ENCODE measurements at regions not wholly inside any gene's neighbourhood (a gene's known extent, or its start where the extent isn't known, plus 50 kb on each side); places are given as distances from the start of the nearest gene placed in this dataset.

GRCh38 chr2:235170016-235170415, 218.2 kb downstream of the SH3BP4 start:
- no peak for DNase-seq (ENCODE audit: low read depth)

GRCh38 chr2:235170536-235171521, 219.0 kb downstream of the SH3BP4 start:
- DNase-seq (ENCODE audit: low read depth), result no peak

DNA sequence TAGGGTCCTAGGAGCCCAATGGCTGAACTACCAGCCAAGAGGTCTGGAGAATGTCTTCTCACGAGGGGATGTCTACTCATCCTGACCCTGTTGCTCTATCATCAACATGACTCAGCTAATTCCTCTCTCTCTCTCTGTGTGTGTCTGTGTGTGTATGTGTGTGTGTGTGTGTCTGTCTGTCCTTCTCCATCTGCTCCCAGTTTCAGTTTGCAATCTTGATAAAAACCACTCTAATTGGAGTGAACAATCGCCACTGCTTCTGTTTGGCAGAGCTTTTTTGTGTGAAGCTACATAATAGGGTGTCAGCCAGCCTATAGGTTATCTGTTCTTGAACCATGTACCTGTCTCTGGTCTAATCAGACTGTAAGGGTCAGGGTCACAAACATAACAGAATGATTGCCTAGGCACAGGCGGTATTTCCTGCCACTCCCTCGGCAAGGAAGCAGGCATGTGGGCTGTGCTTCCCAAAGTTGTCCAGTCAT, 219.8 kb downstream of the SH3BP4 start:
- no peak for DNase-seq (ENCODE audit: low read depth)

DNA sequence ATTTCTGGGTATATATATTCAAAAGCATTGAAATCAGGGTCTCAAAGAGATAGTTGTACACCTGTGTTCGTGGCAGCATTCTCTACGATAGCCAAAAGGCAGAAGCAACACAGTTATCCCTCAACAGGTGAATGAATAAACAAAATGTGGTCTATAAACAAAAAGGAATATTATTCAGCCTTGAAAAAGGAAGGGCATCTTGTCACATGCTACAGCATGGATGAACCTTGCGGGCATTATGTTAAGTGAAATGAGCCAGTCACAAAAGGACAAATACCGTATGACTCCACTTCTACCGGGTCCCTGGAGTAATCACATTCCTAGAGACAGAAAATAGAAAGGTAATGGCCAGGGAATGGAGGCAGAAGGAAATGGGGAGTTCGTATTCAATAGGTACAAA, 228.8 kb downstream of the SH3BP4 start:
- DNase-seq (ENCODE audit: low read depth), result no peak

- DNase-seq (ENCODE audit: low read depth), result no peak
These were observed 232.0 kb downstream of the SH3BP4 start for GRCh38 chr2:235183786-235184185.

DNA sequence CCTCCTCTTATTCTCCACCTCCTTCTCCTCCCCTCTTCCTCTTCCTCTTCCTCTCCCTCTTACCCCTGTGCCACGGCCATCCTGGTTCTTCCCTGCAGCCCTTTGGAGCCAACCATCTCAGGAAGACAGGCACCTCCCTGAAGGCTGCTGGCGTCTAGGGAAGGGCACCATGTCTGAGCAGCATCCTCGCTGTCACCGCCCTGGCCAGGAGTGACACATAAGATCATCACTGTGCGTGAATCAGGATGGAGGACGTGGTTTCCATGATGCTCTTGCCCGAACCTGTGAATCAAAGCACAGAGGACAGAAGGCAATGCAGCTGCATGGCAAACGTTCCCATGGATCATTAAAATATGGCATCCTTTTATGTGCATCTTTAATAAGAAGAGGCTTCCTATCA, 236.0 kb downstream of the SH3BP4 start:
- DNase-seq (ENCODE audit: low read depth), result no peak

DNA sequence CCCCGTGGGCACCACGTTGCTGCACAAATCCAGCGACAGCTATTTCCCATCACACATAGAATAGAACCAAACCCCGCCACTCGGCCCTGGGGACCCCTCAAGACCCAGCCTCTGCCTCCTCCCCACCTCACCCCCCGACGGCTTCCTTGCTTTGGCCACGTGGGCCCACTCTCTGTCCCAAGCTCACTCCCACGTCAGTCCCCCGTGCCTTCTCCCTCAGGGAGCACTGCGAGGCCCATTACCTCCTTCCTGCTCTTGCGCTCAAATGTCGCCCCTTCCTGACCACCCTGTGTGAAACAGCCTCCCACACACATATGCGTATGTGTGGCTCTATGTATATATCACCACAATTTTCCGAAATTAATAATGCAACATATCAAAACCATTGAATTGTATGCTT, 239.7 kb downstream of the SH3BP4 start:
- no peak for DNase-seq (ENCODE audit: low read depth)

- DNase-seq (ENCODE audit: low read depth), result no peak
These were observed 240.2 kb downstream of the SH3BP4 start for GRCh38 chr2:235191978-235192377.

DNA sequence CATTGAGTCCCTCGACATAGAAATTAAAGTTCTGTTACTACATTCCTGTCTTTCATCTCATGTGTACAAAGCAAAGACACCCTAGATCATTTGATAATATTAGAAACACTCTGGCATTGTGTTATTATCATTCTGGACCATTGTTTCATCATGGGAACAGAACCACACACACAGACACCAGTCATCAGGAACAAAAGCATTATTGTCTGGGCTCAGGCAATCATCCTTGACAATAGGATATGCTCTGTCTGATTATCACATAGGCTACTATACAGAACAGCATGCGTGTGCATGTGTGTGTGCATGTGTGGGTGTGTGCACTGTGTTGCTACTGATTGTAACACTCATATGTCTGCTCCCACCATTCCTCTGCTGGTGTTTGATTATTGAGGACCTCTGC, 242.5 kb downstream of the SH3BP4 start:
- no peak for DNase-seq (ENCODE audit: low read depth)

- DNase-seq (ENCODE audit: low read depth), result no peak
These were observed 243.0 kb downstream of the SH3BP4 start for GRCh38 chr2:235194836-235195235.

GRCh38 chr2:235195921-235196320, 244.1 kb downstream of the SH3BP4 start:
- DNase-seq (ENCODE audit: low read depth), result no peak

- DNase-seq (ENCODE audit: low read depth), result no peak
These were observed 247.3 kb downstream of the SH3BP4 start for GRCh38 chr2:235199128-235199527.

- DNase-seq (ENCODE audit: low read depth), result no peak
These were observed 248.4 kb downstream of the SH3BP4 start for GRCh38 chr2:235200216-235200615.

DNA sequence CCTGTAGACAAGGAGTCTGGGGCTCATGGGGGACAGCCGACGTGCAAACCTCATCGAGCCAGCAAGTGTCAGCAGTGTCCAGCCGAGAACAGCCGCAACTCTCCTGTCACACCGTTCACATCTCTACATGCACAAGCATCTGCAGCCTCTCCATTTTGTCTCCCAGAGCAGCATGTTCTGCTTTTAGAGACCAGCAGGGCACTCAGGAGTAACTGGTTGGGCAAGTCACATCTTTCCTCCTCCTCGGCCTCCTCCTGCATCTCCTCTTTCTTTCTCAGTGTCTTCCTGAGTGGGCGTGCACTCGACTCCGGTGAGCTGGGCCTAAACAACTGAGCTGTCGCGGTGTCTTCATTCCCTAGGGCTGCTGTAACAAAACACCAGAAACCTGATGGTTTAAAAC, 249.9 kb downstream of the SH3BP4 start:
- DNase-seq (ENCODE audit: low read depth), result no peak

- DNase-seq (ENCODE audit: low read depth), result no peak
These were observed 253.1 kb downstream of the SH3BP4 start for GRCh38 chr2:235204948-235205347.

GRCh38 chr2:235206399-235206798, 254.6 kb downstream of the SH3BP4 start:
- no peak for DNase-seq (ENCODE audit: low read depth)

DNA sequence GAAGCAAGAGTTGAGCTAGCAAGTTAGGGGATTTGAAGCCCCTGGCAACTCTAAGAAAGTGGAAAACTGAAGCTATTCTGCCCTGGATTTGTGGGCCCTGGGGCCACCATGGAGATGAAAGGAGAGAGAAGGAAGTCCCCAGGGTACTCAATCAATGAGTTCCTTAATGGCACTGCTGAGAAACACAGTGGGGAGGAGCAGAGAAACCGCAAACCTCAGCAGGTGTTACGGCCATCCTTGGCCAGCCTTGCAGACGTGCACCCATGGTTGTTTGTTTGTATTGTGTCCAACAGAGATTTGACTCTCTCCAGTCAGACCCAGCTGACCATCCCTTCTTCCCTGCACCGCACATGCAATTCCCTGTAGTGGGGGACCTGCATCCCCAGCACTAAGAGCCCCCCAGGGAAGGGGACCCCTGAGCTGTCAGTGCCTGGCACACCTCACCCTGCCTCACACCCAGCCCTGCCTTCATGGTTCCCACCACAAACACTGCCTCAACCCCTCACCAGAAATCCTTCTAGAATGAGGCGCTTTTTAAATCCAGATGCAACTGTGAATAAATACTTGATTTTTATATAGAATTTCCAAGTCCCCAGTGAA, 255.3 kb downstream of the SH3BP4 start:
- DNase-seq (ENCODE audit: low read depth), result no peak

GRCh38 chr2:235211056-235211455, 259.2 kb downstream of the SH3BP4 start:
- no peak for DNase-seq (ENCODE audit: low read depth)

DNA sequence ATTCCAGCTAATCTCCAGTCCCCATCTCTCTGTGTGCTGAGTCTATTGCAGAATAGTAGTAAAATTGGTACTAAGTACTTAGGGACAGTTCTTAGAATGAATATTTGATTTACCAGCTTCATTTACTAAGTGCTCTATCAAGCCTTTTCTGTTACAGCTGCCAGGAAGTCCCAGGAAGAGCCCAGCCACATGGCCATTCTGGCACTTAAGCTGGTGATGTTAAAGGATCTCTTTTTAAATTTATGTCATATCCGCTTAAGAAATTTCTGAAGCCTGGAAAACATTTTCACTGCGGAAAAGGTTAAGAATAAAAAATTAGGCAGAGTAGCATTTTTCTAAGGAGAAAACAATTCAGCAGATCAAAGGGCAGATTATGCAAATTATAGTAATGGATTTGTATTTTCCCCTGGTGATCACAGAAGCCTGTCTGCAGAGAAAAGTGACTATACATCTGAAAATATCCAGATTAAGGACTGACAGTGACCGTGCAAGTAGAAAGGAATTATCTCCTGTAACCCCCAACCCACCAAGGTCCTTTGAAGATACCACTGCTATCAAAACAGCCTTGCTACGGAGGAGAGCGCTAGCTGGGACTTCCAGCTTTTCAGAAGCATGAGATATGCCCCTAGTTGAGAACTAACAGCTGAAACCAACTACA, 260.8 kb downstream of the SH3BP4 start:
- no peak for DNase-seq (ENCODE audit: low read depth)

DNA sequence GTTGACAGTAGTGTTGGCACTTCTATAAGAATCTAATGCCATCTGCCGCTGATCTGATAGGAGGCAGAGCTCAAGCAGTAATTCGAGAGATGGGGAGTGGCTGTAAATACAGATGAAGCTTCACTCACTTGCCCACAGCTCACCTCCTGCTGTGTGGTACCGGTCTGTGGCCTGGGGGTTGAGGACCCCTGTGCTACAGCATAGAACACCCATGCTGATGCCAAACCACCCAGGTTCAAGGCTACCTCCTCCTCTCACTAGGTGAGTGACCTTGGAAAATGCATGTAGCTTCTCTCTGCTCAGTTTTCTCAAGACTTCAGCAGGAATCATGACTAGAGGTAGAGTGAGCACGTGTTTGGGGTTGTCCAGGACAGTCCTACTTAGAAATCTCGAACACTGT, 263.4 kb downstream of the SH3BP4 start:
- DNase-seq (ENCODE audit: low read depth), result no peak

GRCh38 chr2:235216901-235217300, 265.1 kb downstream of the SH3BP4 start:
- no peak for DNase-seq (ENCODE audit: low read depth)

GRCh38 chr2:235217846-235218245, 266.0 kb downstream of the SH3BP4 start:
- DNase-seq (ENCODE audit: low read depth), result no peak

DNA sequence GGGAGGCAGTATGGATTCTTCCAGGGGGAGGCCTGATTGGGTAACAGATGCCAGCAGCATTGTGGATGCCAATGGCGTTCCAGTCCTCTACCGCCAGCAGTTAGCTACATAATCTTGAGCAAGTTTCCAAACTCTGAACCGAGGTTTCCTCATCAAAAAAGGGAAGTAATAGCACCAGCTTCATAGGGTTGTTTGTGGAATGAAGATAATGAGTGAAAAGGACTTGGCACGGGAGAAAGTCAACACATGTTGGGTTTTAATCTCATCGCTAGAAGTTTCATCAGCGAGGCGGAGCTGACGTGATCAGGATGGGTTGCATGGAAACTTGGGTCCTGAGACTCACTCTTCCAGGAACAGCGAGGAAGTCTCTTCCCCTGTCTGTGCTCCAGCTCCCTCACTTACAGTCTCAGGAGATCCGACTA, 266.7 kb downstream of the SH3BP4 start:
- DNase-seq (ENCODE audit: low read depth), result no peak
